ENCODE measurements at regions not wholly inside any gene's neighbourhood (a gene's known extent, or its start where the extent isn't known, plus 50 kb on each side); places are given as distances from the start of the nearest gene placed in this dataset.

DNA sequence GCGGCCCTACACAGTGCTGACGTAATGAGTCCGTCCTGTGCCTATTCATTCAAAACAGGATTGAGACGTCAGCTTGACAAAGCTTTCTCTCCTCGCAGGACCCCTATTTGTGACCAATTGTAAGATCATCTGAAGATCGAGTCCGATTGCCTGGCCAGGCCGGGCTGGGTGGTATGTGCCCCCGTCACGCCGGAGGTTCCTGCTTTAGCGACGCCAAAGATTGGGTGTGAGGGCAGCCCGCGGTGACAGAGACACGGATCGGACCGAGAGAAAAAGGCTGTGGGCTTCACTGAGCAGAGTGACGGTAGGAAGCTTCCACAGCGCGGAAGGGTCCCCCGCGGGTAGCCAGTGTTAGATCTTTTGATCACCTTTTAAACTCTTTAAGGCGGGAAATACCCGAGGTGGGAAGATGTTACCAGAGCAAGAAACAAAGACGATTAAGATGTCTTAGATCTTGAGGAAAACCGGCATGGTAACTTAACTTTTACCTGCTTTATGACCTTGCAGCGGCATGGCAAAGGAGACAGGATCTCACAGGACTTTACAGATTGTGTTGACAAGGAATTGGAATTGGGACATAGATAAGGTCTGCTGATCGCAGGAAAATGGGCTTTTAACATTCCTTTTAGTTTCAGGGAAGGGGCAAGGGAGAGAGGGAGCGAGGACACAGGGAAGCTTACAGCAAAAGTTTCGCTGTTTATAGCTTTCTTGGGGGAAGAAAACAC lies 220.0 kb downstream of the METTL4 start:
- no peak for DNase-seq (ENCODE audit: low read depth, low spot score)

DNA sequence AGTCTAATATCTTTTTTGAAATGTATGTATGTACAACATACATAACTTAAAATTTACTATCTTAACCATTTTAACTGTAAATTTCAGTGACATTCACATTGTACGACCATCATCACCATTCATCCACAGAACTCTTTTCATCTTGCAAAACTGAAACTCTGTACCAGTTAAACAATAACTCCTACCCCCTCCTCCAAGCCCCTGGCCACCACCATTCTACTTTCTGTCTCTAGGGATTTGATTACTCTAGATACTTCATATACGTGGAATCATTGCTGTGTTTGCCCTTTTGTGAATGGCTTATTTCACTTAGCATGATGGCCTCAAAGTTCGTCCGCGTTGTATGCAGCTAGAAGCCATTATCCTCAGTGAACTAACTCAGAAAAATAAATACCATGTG lies 217.0 kb downstream of the METTL4 start:
- no peak for DNase-seq (ENCODE audit: low read depth, low spot score)

DNA sequence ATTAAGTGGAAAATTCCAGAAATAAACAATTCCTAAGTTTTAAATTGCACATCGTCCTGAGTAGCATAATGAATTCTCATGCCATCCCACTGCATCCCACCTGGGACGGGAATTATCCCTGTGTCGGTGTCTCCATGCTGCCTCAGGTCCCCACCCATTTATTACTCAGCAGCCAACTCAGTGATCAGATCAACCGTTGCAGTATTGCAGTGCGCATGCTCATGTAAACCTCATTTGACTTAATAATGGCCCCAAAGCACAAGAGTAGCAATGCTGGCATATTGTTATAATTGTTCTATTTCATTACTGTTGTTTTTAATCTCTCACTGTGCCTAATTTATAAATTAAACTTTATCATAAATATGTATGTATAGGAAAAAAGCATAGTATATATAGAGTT lies 214.4 kb downstream of the METTL4 start:
- no peak for DNase-seq (ENCODE audit: low read depth, low spot score)

DNA sequence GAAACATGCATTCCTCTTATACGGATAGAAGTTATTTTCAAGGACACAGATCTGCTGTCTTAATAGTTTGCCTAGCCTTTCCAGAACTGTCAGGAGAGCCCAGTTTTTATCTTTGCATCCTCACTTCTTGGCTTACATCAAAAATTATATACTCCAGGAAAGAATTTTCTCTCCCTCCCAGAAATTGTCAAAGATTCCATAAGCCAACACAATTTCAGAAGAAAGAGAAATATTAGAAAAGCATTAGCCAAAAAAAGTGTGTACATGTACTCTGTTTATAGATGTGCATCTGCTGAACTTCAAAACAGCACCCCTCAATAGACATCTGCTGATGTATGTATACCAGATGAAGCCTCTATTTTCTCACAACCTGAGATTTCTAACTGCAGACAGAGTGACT lies 210.4 kb downstream of the METTL4 start:
- DNase-seq (ENCODE audit: low read depth, low spot score), result no peak

DNA sequence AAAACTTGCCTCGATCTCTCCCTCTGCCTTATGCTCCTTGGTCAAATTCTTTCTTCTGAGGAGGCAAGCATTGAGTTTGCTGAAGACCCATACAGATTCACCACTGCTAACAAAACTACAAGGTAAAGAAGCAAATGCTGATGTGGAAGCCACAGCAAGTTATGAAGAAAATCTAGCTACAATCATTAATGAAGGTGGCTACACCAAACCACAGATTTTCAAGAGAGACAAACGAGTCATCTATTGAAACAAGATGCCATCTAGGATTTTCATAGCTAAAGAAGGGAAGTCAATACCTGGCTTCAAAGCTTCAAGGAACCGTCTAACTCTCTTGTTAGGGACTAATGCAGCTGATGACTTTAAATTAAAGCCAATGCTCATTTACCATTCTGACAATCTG lies 203.2 kb downstream of the METTL4 start:
- no peak for DNase-seq (ENCODE audit: low read depth, low spot score)

DNA sequence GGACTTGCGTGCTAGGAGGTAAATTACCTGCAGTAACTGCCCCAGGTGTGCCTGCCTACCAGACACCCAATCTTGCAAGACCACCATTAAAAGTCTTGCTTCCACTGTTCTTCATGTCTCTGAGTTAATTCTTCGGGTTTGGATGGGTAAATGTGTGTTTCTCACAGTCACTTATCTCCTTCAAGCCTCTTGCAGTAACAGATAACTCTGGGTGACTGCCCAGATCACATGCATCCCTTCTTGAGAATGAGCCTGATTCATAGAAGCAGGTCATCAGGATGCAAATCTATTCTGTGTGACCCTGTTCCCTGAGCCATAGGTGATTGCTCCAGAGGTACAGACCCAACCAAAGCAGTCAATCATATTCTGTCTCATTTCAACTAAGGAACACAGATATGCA lies 194.6 kb downstream of the METTL4 start:
- no peak for DNase-seq (ENCODE audit: low read depth, low spot score)

DNA sequence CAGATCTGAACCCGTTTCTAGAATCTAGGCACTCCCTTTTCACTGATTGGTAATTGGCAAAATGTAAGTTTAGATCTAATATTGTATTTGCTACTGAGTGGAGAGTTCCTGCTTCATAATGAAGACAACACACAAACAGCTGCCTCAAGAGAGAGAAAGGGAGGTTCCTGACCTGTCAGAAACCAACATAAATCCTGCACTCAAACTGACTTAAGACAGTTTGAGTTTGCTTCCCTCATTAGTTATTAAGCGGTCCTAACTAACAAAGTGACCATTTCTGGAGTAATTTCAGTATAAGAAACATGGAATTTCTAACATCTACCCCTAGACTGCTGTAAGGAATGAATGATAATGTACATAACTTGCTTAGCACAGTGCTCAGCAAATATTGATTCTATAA lies 191.2 kb downstream of the METTL4 start:
- DNase-seq (ENCODE audit: low read depth, low spot score), result no peak

DNA sequence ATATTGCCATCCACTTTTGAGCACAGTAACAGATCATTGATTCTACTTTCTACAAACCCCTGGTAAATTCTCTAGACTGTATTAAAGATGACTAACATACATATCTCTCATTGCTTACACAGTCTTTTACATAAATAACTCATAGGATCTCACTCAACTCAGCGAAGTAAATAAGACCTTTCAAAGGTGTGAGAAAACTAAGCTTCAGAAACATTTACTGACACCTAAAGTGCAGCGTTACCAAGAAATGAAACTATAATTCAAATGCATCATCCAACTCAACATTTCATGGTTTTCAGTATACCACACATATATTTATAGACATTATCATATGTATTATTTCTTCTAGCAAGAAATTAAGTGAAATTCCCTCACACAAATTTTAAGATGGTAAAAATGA lies 189.8 kb downstream of the METTL4 start:
- no peak for DNase-seq (ENCODE audit: low read depth, low spot score)

DNA sequence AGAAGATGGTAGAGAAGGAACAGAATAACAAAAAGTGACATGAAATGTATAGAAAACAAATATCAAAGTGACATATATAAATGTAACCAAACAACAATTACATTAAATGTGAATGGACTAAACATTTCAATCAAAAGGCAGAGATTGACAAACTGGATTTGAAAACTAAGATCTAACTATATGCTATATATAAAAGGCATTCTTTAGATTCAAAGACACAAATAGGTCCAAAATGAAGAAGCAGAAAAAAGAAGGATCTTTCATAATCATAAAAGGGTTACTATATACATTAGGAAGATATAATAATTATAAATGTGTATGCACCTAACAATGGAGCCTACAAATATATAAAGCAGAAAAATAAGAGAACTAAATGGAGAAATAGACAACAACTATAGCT lies 183.7 kb downstream of the METTL4 start:
- no peak for DNase-seq (ENCODE audit: low read depth, low spot score)

DNA sequence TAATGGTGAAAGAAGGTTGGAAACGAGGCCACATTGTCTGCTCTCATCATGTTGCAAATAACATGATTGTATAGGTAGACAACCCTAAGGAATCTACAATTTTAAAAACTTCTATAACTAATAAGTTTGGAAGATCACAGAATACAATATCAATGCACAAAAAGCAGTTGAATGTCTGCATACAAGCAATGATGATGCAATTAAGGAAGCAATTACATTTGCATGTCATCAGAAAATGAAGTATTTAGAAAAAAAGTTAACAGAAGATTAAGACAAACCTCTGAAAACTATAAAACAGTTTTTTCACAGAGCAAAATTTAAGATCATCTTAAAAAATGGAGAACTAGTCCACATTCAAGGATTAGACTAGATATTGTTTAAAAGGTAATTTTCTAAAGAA lies 181.1 kb downstream of the METTL4 start:
- no peak for DNase-seq (ENCODE audit: low read depth, low spot score)

DNA sequence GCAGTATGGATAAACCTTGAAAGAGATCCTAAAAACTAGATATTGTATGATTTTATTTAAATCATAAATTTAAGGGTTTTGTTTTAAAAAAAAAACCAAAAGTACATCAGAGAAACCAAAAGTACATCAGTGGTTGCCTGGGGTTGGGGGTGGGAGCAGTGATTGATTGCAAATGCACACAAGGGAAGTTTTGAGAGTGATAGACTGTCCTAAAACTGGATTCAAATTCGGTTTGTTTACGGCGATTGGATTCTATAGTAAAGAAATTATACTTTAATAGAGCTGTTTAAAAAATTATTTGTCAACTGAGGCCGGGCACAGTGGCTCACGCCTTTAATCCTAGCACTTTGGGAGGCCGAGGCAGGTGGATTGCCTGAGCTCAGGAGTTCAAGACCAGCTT lies 179.8 kb downstream of the METTL4 start:
- no peak for DNase-seq (ENCODE audit: low read depth, low spot score)

DNA sequence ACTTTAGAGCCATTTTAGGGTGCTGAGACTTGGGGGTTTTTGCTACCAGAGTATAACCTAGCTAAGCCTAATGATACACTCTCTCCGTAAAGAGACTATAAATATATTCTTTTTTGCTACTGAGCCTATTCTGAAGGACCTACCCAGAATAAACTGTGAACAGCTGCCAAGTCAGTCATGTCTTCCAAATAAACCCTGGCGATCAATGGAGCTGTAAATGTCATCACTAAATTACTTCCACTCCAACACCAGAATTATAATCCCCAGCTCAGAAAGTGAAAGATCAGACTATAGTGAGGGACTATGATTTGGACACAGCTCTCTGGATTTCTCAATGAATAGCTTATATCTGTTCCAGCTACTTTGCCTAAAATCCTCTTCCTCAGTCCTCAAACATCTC lies 178.9 kb downstream of the METTL4 start:
- no peak for DNase-seq (ENCODE audit: low read depth, low spot score)

DNA sequence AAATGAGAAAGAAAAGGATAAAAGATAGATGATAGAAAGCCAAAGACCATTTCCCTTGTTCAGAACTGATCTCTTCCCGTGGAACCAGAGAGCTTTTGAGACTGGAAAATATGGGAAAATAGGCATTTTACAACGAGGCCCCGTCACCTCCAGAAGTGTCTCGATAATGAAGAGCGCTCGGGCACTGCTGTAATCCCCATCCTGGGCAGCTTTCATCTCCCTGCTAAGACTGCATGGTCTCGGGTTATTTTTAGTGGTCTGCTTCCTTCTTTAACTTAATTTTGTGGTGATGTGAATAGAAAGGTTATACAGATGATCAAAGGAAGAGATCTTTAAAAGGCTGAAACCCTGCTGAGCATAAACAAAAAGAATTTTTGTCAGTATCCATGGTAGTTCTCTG lies 176.6 kb downstream of the METTL4 start:
- no peak for DNase-seq (ENCODE audit: low read depth, low spot score)

DNA sequence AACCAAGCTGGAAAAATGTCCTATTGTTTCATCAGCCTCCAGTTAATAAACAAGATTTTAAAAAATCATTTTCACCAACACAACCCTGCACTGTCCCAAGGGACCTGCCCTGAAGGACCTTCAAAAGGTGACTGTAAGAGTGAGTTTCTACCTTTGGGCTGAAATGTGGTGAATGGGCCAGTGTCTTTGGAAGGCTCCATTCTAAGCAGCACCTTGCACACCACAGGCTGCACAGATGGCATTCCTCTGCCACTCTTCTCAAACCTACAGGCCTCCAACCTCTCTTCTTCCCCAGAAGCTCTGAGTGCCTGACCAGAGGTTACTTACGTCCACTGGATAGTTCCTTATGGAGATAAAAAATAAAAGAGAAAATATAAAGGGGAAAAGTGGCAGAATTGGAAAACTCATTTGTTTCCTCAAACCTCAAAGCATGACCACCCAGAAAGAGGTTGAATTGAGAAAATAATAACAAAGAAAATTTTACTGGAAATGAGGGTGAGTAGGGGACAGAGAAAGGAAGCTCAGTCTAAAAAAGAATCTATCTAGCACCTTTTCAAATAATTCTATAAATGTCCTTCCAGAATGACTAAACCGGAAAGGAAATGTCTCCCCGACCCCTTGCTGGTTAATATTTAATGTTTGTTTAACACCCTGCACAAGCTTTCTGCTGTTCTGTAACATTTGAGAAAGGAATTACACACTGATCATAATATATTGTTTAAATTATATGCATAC lies 175.7 kb downstream of the METTL4 start:
- no peak for DNase-seq (ENCODE audit: low read depth, low spot score)

DNA sequence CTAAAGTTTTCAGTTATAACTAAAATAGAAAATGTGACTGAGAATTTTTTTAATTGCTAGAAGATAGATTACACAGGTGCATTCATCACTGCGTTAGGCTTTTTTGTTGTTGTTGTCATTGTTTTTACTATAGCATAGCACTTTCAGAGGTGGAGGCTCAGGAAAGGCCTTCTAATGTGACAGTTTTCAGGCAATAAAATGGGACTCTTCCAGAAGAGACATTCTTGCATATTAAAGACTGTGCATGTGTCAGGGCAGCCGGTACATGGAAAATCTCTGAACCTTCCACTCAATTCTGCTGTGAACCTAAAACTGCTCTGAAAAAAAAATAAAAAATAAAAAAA lies 175.2 kb downstream of the METTL4 start:
- no peak for DNase-seq (ENCODE audit: low read depth, low spot score)

DNA sequence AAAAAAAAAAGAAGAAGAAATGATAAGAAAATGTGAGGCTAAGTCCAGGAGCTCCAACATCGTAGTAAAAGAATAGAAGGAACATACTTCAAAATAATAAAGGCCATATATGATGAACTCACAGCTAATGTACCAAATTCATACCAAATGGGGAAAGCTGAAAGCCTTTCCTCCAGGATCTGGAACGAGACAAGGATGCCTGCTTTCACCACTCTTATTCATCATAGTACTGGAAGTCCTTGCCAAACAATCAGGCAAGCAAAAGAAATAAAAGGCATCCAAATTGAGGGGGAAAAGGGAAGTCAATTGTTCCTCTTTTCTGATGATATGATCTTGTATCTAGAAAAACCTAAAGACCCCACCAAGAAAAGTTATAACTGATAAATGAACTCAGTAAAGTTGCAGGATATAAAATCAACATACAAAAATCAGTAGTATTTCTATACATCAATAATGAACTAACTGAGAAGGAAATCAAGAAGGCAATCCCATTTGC lies 170.6 kb downstream of the METTL4 start:
- DNase-seq (ENCODE audit: low read depth, low spot score), result no peak

DNA sequence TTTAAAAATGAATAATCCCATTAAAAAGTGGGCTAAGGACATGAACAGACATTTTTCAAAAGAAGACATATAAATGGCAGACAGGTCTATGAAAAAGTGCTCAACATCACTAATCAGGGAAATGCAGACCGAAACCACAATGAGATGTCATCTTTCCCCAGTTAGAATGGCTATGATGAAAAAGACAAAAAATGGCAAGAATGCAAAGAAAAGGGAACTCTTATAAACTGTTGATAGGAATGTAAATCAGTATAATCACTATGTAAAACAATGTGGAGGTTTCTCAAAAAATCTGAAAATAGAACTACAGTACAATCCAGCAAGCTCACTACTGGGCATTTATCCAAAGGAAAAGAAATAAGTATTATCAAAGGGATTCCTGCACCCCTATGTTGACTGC lies 169.2 kb downstream of the METTL4 start:
- no peak for DNase-seq (ENCODE audit: low read depth, low spot score)

DNA sequence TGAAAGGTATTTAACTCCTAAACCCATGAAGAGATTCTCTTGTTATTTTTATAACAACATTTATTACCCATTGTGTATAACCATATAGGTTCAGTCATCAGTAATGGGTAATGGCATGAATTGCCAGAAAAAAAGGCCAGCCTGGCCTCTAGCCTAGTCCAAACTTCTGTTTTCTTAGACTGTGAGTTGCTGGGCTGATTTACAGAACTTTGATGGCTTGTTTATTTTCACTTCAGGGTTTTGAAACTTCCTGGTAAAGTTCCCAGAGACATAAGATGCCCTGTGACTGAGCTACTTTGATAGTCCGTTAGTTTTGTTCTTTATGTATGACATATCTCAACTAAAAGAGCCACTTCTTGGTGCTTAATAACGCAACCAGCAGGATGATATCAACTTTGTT lies 164.8 kb downstream of the METTL4 start:
- no peak for DNase-seq (ENCODE audit: low read depth, low spot score)

DNA sequence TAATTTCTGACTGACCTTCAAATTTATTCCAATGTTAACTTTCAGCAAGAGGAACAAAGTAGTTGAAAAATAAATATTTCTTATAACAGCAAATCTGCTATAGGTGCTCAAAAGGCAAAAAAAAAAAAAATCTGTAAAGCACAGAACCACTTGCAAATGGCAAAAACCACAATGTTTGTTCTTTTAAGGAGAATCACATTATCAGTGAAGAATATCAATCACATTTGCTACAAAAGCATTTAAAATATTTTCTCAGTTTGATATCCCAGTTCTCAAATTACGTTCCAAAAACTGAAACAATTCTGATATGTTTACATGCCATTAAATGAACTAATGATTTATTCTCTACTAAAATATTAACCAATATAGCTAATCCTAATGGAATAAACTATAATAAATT lies 163.3 kb downstream of the METTL4 start:
- DNase-seq (ENCODE audit: low read depth, low spot score), result no peak

DNA sequence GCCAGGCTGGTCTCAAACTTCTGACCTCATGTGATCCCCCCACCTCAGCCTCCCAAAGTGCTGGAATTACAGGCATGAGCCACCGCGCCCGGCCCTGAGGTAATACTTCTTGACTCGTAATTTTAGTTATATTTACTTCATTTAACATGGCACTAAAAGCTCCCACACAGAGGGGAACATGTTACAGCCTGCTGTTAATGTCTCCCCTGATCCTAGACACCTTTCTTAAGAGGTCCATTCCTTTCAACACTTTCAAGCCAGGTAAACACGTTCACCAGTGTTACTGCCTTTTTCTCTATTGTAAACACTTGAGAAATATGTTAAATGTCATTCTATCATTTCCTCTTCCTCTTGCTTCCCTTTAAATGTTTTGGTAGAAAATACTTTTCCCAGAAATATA lies 161.4 kb downstream of the METTL4 start:
- no peak for DNase-seq (ENCODE audit: low read depth, low spot score)

DNA sequence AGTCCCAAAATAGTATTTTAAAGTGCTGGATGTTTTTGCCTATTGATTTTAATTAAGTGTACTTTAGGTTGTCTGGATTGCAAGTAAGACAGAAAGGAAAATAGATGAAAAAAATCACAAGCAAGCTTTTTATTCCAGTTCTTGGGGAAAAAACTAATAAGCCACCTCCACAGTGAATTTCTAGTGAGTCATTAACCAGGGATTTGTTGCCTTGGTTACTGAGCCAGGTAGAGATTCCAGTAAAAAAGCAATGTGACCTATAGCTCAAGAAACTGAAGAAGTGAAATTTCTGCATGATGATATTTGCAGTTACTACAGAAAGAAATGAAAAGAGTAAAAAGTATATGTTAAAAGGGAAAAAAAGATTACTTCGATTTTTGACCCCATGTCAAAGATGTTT lies 160.6 kb downstream of the METTL4 start:
- no peak for DNase-seq (ENCODE audit: low read depth, low spot score)

DNA sequence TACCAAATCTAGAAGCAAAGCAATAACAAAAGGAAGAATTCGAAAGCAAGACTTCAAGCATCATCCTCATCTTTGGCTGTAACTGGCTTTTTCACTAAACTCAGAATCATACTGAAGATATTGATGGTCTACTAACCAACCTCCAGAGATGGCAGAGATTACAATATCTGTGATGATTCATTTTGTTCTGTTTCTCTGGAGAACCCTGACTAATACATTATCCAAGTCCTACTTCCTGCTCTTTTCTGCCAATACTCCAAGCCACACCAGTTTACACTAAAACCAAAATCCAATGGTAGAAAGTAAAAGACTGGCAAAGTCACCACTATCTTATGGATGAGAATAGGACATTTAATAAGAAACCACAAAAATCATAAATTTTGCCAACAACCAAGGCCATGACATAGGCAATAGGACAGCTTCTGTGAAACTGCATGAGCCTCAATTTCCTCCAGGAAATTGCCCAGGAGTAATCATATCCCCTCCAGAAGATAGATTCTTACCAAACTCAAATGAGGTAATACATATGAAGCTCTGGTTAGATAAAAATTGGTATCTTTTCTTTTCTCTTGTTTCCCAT lies 159.8 kb downstream of the METTL4 start:
- no peak for DNase-seq (ENCODE audit: low read depth, low spot score)

DNA sequence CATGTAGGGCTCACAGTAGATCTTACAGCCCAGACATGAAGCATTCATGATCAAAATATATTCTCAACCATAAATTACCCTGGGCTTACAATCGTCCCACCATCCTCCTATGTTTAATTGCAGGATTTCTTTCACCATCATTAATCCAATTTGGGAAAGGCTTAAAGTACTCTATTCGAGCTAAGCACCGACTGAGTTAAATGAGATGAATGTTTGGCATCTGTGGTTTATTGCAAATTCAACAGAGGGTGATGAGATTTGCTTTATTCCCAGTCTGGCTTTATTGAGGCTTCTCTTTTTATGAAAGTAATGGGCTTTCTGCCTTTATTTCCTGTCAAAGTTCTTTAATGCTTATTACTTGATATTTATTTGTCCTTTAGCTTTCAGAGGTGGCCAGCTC lies 159.0 kb downstream of the METTL4 start:
- no peak for DNase-seq (ENCODE audit: low read depth, low spot score)

Measured in ELF-1 (cell line).